Muscle layer of colon (tissue), 2 donors: ENCODE measurements at regions not wholly inside any gene's neighbourhood (a gene's known extent, or its start where the extent isn't known, plus 50 kb on each side); places are given as distances from the start of the nearest gene placed in this dataset.

Experiments
- H3K27ac ChIP-seq: one replicate; pipeline ENCODE4 v1.7.0; 2013; ENCODE audit warnings: low read depth, mild to moderate bottlenecking, low read length, moderate library complexity
- H3K27me3 ChIP-seq, 2 donors: one replicate each; pipeline ENCODE4 v1.7.0; 2013; ENCODE audit warnings: low read length in 2 of 2, mild to moderate bottlenecking in 2 of 2; ENCODE audit not compliant: insufficient read depth in 2 of 2, control insufficient read depth in 1 of 2
- H3K36me3 ChIP-seq: one replicate; pipeline ENCODE4 v1.7.0; 2013; ENCODE audit warnings: mild to moderate bottlenecking, low read length; ENCODE audit not compliant: insufficient read depth
- H3K4me1 ChIP-seq: one replicate; pipeline ENCODE4 v1.7.0; 2013; ENCODE audit warnings: mild to moderate bottlenecking, low read length; ENCODE audit not compliant: insufficient read depth
- H3K4me3 ChIP-seq, 2 donors: one replicate each; pipeline ENCODE4 v1.7.0; 2013; ENCODE audit warnings: low read length in 2 of 2, low read depth in 1 of 2, mild to moderate bottlenecking in 1 of 2, moderate library complexity in 1 of 2
- H3K9ac ChIP-seq: one replicate; pipeline ENCODE4 v1.7.0; 2013; ENCODE audit warnings: low read length
- H3K9me3 ChIP-seq: one replicate; pipeline ENCODE4 v1.7.0; 2013; ENCODE audit warnings: mild to moderate bottlenecking, low read length
- donor health status: abdominal sarcoma.
- donor health status: Adenocarcinoma of cecum.

DNA sequence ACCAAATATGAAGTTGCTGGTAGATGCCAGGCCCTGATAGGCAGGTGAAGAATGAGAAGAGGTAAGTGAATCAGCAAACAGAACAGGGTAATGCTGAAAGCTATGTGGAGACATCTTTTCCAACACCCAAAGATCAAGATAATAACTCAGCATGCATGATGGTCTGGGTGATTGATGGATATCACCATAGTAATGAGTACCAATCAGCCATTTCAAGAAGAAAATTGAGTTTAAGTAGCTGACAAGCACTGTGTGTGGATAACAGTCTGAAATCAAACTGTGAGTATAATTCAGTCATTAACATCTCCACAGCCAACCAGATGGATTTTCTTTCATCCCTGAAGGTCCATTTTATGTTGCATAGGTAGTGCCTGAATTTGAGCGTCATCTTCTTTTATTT, 289.6 kb upstream of the SMIM31 start:
- no peaks in the 10 kb centered on the region for H3K27me3 ChIP-seq
- H3K9me3 ChIP-seq = no peaks in the 10 kb centered on the region
- no peak overlapping the region for H3K4me3 ChIP-seq
- H3K36me3 ChIP-seq = no peaks in the 10 kb centered on the region
- H3K9ac ChIP-seq = no peak overlapping the region
- no peaks in the 10 kb centered on the region for H3K4me1 ChIP-seq
- no peak overlapping the region for H3K27ac ChIP-seq

DNA sequence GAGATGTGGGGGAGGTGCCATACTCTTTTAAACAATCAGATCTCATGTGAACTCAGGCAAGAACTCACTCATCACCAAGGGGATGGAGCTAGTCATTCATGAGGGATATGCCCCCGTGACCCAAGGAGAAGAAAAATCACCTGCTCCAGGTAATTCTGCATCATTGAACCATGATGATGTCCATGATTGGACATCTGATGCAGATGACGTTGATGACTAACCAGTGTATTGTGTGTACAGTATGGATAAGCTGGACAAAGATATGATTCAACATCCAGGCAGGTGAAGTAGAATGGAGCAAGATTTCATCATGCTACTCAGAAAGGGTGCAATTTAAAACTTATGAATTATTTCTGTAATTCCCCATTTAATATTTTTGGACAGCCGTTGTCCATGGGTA, 286.4 kb upstream of the SMIM31 start:
- no peaks in the 10 kb centered on the region for H3K27me3 ChIP-seq
- no peak overlapping the region for H3K4me3 ChIP-seq
- no peak overlapping the region for H3K9ac ChIP-seq
- no peaks in the 10 kb centered on the region for H3K36me3 ChIP-seq
- no peaks in the 10 kb centered on the region for H3K9me3 ChIP-seq
- no peaks in the 10 kb centered on the region for H3K4me1 ChIP-seq
- H3K27ac ChIP-seq = no peak overlapping the region

DNA sequence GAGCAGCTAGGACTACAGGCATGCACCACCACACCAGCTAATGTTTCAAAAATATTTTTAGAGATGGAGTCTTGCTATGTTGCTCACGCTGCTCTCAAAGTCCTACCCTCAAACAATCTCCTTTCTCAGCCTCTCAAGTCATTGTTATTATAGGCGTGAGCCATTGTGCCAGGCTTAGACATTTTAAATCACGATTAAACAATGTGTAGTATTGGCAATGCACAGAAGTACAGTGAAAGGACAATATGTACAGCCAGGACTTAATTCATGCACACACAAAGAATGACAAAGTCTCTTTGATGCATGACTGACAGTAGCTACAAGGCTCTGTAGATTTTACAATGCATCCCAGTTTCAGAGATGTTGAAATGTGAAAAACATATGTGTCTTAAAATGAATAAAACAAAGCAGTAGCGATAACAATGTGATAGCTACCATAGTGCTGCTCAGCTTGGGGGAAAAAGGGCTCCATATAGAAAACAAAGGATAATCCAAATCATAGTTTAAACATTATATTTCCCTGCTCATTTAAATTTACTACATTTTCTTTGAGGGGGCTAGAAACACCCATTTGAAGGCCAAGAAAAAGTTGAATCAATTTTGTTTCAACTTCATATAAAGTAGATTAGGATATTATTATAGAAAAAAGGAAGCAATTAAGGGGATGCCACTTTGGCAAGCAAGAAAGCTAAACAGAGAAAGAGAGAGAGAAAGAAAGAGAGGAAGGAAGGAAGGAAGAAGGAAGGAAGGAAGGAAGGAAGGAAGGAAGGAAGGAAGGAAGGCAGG, 272.4 kb upstream of the SMIM31 start:
- Histone ChIP-seq H3K27ac (no peak overlapping the region), H3K9me3 (no peaks in the 10 kb centered on the region), H3K27me3 (no peaks in the 10 kb centered on the region), H3K4me1 (peaks cover 6% of the 10 kb centered on the region), H3K4me3 (no peak overlapping the region), H3K36me3 (no peaks in the 10 kb centered on the region), H3K9ac (no peak overlapping the region)

DNA sequence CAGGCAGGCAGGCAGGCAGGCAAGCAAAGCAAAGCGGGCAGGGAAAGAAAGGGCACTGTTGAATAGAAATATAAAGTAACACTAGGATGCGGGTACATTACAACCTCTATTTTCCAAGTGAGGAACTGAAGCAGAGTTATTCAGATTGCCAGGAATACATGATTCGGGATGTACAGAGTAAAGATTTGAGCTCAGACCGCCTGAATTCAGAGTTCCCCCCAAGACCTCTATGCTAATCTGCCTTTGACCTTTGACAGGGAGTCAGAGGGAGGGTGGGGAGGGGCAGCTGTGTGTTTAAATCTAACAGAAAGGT, 271.9 kb upstream of the SMIM31 start:
- Histone ChIP-seq H3K27ac (no peak overlapping the region), H3K4me1 (peaks cover 6% of the 10 kb centered on the region), H3K4me3 (no peak overlapping the region), H3K27me3 (no peaks in the 10 kb centered on the region), H3K36me3 (no peaks in the 10 kb centered on the region), H3K9me3 (no peaks in the 10 kb centered on the region), H3K9ac (no peak overlapping the region)

DNA sequence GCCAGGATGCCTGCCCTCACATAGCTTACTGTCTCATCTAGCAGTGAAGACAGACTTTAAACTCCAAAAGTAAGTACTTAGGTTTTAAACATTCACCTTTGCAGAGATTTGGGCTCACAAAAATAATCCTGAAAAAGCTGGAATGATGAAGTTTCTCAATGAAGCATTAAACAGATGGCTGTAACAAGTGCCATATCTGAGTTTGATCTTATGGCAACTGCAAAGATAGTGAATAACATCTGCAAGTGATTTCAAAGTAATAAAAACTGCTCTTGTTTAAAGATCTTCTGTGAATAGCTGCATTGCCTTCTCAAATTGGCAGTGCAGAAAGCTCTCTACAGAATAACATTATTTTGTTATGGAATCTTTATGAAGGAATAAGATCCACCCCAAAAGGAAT, 271.2 kb upstream of the SMIM31 start:
- Histone ChIP-seq H3K27ac (no peak overlapping the region), H3K9me3 (no peaks in the 10 kb centered on the region), H3K36me3 (no peaks in the 10 kb centered on the region), H3K27me3 (no peaks in the 10 kb centered on the region), H3K9ac (no peak overlapping the region), H3K4me3 (no peak overlapping the region), H3K4me1 (peaks cover 6% of the 10 kb centered on the region)

DNA sequence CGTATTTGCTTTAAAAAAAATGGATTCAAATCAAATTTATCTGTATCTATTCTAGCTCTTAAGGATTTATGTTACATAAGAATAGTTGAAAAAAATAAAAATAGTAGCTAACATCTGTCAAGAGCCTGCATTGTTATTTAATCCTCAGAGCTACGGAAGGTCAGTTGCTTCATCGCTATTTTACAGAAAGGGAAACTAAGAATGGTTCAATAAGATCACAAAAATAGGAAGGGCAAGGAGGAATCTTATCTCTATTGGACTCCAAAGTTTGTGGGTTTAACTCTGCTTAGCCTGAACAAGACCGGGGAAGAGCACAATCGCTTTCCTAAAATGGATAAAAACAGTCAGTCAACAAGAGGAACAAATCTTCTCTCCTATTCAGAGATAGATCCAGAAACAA, 270.2 kb upstream of the SMIM31 start:
- Histone ChIP-seq H3K27ac (no peak overlapping the region), H3K9ac (no peak overlapping the region), H3K4me1 (peaks cover 6% of the 10 kb centered on the region), H3K4me3 (no peak overlapping the region), H3K36me3 (no peaks in the 10 kb centered on the region), H3K27me3 (no peaks in the 10 kb centered on the region), H3K9me3 (no peaks in the 10 kb centered on the region)

DNA sequence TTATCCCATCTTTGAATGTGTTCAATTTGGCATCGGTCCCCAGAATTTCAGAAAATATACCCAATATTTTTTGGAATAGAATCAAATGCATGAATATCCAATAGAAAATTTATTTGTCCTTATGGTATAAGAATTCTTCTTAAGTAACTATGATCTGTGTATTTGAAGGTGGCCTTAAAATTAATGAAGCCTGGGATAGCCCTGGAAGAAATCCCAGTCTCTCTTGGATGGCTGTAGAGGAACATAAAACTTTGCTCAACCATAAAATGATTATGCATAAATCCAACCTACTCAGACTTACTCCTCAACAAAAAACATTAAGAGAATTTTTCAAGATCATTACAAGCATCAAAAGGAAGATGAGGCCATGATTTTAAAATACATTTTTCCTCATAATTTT, 269.4 kb upstream of the SMIM31 start:
- Histone ChIP-seq H3K27me3 (no peaks in the 10 kb centered on the region), H3K9me3 (no peaks in the 10 kb centered on the region), H3K36me3 (no peaks in the 10 kb centered on the region), H3K4me1 (peaks cover 6% of the 10 kb centered on the region), H3K27ac (no peak overlapping the region), H3K9ac (no peak overlapping the region), H3K4me3 (no peak overlapping the region)

DNA sequence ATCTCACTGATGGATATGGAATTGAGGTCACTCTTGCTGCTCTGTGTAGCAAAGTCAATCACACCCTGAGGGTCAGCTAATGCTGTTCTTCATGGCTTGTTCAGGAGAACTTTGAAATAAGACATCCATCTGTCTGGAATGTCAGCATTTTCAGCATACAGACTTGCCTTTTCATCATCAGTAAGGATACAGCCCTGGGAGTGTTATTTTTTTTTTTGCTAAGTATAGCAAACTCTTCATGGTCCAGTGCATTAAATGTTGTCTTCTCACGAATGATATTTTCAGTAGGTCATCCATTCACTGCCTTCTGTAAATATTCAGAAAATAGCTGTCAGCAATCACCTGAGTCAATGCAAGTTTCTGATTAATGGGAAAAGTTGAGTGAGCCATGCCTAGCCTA, 268.8 kb upstream of the SMIM31 start:
- Histone ChIP-seq H3K4me3 (no peak overlapping the region), H3K27me3 (no peaks in the 10 kb centered on the region), H3K9ac (no peak overlapping the region), H3K9me3 (no peaks in the 10 kb centered on the region), H3K27ac (no peak overlapping the region), H3K36me3 (no peaks in the 10 kb centered on the region), H3K4me1 (peaks cover 6% of the 10 kb centered on the region)

DNA sequence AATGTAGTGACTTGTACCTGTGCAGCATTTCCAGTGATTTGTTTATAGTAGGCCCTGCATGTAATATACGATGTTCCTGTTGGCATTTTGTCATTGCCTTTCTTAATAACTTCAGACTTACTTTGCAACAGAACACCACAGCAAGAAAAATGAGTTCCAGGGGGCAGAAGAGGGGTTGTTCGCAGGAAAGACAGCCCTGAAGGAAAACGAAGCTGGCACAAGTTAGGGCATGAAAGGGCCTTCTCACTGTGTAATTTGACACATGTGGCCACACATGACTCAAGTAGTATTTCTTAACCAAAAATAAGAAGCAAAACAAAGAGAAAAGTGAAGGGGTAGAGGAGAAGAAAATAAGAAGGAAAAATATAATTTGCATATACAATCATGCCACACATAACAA, 265.8 kb upstream of the SMIM31 start:
- Histone ChIP-seq H3K27me3 (no peaks in the 10 kb centered on the region), H3K4me3 (no peak overlapping the region), H3K27ac (no peak overlapping the region), H3K36me3 (no peaks in the 10 kb centered on the region), H3K4me1 (peaks cover 6% of the 10 kb centered on the region), H3K9ac (no peak overlapping the region), H3K9me3 (no peaks in the 10 kb centered on the region)

DNA sequence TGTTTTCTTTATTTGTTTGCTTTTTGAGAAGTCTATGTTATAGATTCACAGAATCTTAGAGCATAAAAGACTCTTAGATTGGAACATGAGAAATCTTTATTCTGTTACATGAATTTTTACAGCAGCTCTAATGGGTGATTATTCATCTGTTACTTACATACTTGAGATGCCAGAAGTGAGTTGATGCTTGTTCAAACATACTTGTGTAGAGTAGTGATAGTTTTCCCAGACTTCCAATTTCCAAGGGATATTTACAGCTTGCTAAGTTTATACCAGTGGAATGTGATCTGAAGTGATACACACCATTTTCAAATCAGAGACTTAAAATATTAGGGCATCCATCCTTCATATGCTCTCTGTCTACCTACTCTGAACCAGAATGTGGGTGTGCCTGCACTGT, 252.9 kb upstream of the SMIM31 start:
- Histone ChIP-seq H3K4me1 (no peaks in the 10 kb centered on the region), H3K27ac (no peak overlapping the region), H3K9me3 (no peaks in the 10 kb centered on the region), H3K36me3 (no peaks in the 10 kb centered on the region), H3K9ac (no peak overlapping the region), H3K4me3 (no peak overlapping the region), H3K27me3 (no peaks in the 10 kb centered on the region)

DNA sequence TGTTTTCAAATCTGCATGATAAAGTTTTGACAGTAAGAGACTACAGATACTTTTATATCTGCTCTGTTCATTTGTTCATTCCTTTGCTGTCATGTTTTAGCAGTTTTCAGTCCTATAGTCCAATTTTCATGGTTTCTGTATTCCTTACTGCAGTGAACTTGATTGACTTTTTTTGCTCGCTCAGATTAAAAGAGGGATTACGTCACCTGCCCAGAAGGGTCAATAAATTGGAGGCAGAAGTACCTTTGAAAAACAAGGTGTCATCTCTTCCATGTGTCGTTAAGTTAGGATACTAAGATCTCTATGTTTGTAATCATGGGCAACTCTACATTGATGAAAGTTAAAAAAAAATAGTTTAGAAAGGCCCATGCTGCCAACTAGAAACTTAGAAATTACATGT, 250.1 kb upstream of the SMIM31 start:
- no peaks in the 10 kb centered on the region for H3K9me3 ChIP-seq
- no peaks in the 10 kb centered on the region for H3K36me3 ChIP-seq
- H3K4me1 ChIP-seq = no peaks in the 10 kb centered on the region
- no peak overlapping the region for H3K27ac ChIP-seq
- H3K27me3 ChIP-seq = no peaks in the 10 kb centered on the region
- no peak overlapping the region for H3K4me3 ChIP-seq
- no peak overlapping the region for H3K9ac ChIP-seq

DNA sequence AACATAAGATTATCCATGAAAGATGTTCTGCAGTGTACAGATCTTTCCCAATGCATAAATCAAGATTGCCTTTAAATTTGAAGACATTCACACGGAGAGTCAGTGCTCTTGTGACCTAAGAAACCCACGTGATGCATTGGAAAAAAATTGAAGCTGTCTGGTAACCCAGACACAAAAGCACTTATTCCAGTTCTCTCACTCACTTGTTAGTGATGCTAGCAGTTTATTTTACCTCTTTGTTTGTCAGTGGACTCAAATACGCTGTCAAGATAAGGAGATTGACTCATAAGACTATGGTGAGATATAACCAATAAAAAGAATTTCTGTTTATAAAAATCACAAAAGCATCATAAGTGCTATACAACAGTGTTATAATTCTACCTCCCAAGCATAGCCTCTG, 245.8 kb upstream of the SMIM31 start:
- Histone ChIP-seq H3K27ac (no peak overlapping the region), H3K9me3 (no peaks in the 10 kb centered on the region), H3K9ac (no peak overlapping the region), H3K4me3 (no peak overlapping the region), H3K27me3 (no peaks in the 10 kb centered on the region), H3K4me1 (no peaks in the 10 kb centered on the region), H3K36me3 (no peaks in the 10 kb centered on the region)
